A549 (cell line): ENCODE measurements at regions not wholly inside any gene's neighbourhood (a gene's known extent, or its start where the extent isn't known, plus 50 kb on each side); places are given as distances from the start of the nearest gene placed in this dataset.

Source experiments
- ATAC-seq, 2 experiments: fragments of 200-7000 bp in 1 of 2; fragments of >200 bp in 1 of 2; cut with Nextera tagmentation in 1 of 2; cut with Tn5 transposase in 1 of 2; 3 replicates each; pipeline versions ENCODE4 v1.8.0 to v1.9.1; 2018 to 2020; ENCODE audit warnings: mild to moderate bottlenecking in 1 of 2, moderate library complexity in 1 of 2
- CTCF ChIA-PET: fragments of 300-600 bp; sonication (Branson Sonifier 250); formaldehyde crosslinking; extraction: SDS; loops from one replicate; lab custom pipeline; 2021; ENCODE audit warnings: antibody characterized with exemption, inconsistent platforms; lab: Yijun Ruan, JAX
- POLR2A ChIA-PET: fragments of 350-600 bp; formaldehyde crosslinking; extraction: SDS; loops from one replicate; lab custom pipeline; 2021; ENCODE audit warnings: antibody characterized with exemption, inconsistent platforms; lab: Yijun Ruan, JAX
- DNase-seq, 2 experiments: peaks; one replicate each; pipeline versions ENCODE4 v3.0.0 to v3.0.0-alpha.2; 2011 to 2016; ENCODE audit warnings: low read depth in 1 of 2, low spot score in 1 of 2
- FAIRE-seq: peaks from 2 replicates; lab custom pipeline; 2011; peaks lifted over from hg19 to GRCh38; lab: Jason Lieb, UNC
- H3K27ac ChIP-seq, 2 experiments: fragments of >200 bp; sonication (Bioruptor Twin); formaldehyde crosslinking; 3 replicates each; pipeline ENCODE4 v1.5.1; 2016 to 2017
- H3K4me1 ChIP-seq: fragments of >200 bp; sonication (Bioruptor Twin); formaldehyde crosslinking; 3 replicates; pipeline ENCODE4 v1.6.1; 2016
- H3K4me2 ChIP-seq: fragments of >200 bp; sonication (Bioruptor Twin); formaldehyde crosslinking; 3 replicates; pipeline ENCODE4 v1.6.1; 2016
- H3K4me3 ChIP-seq: fragments of >200 bp; sonication (Bioruptor Twin); formaldehyde crosslinking; 3 replicates; pipeline ENCODE4 v1.5.1; 2016
- H3K9me3 ChIP-seq: fragments of >200 bp; sonication (Bioruptor Twin); formaldehyde crosslinking; 3 replicates; pipeline ENCODE4 v1.6.1; 2016
- ATOH8 ChIP-seq: fragments of 250-450 bp; sonication (Bioruptor Pico); IDR thresholded peaks from 2 replicates; pipeline ENCODE4 v1.5.0; 2020; ENCODE audit warnings: low read depth, mild to moderate bottlenecking, moderate library complexity
- BCL3 ChIP-seq: fragments of >200 bp; sonication (Bioruptor Twin); formaldehyde crosslinking; IDR thresholded peaks from 3 replicates; pipeline ENCODE4 v1.6.1; 2016
- CBX2 ChIP-seq: fragments of 200-600 bp; sonication (generic); IDR thresholded peaks from 2 replicates; pipeline ENCODE4 v1.6.1; 2016; ENCODE audit warnings: low read depth, mild to moderate bottlenecking, borderline replicate concordance
- CBX8 ChIP-seq: fragments of 200-600 bp; sonication (generic); IDR thresholded peaks from 2 replicates; pipeline ENCODE4 v1.6.1; 2016
- CHD4 ChIP-seq: fragments of 200-600 bp; sonication (generic); IDR thresholded peaks from 2 replicates; pipeline ENCODE4 v1.6.1; 2016; ENCODE audit warnings: antibody characterized with exemption, mild to moderate bottlenecking, borderline replicate concordance
- CTCF ChIP-seq: fragments of >200 bp; sonication (Bioruptor Twin); formaldehyde crosslinking; IDR thresholded peaks from 3 replicates; pipeline ENCODE4 v1.5.1; 2016
- EP300 ChIP-seq, 2 experiments: fragments of >200 bp; sonication (Bioruptor Twin); formaldehyde crosslinking; IDR thresholded peaks; 2 replicates in 1 of 2; 3 replicates in 1 of 2; pipeline ENCODE4 v1.6.1; 2016 to 2017
- ESRRA ChIP-seq: fragments of 150-350 bp; IDR thresholded peaks from 2 replicates; pipeline ENCODE4 v1.6.1; 2014; ENCODE audit warnings: mild to moderate bottlenecking, low read length, borderline replicate concordance
- HES2 ChIP-seq: fragments of >200 bp; sonication (Bioruptor Twin); formaldehyde crosslinking; IDR thresholded peaks from 2 replicates; pipeline ENCODE4 v1.6.1; 2016
- JUN ChIP-seq, 2 experiments: fragments of >200 bp; sonication (Bioruptor Twin); formaldehyde crosslinking; IDR thresholded peaks; 2 replicates in 1 of 2; 3 replicates in 1 of 2; pipeline ENCODE4 v1.6.1; 2016 to 2017
- NFE2L2 ChIP-seq: fragments of 150-350 bp; conservative IDR thresholded peaks from 2 replicates; pipeline ENCODE4 v1.6.1; 2014; ENCODE audit warnings: low read length
- RAD21 ChIP-seq, 2 experiments: fragments of >200 bp in 1 of 2; sonication (Bioruptor Twin) in 1 of 2; formaldehyde crosslinking in 1 of 2; IDR thresholded peaks in 1 of 2; conservative IDR thresholded peaks in 1 of 2; 2 replicates in 1 of 2; 3 replicates in 1 of 2; pipeline ENCODE4 v1.6.1; 2012 to 2018; ENCODE audit warnings: inconsistent platforms in 1 of 2
- RARB ChIP-seq: fragments of 250-450 bp; sonication (Bioruptor Pico); IDR thresholded peaks from 2 replicates; pipeline ENCODE4 v1.8.0; 2021; ENCODE audit warnings: mild to moderate bottlenecking, moderate library complexity
- RFX5 ChIP-seq: fragments of 450-650 bp; IDR thresholded peaks from 2 replicates; pipeline ENCODE4 v1.7.1; 2014; ENCODE audit warnings: antibody characterized with exemption, mild to moderate bottlenecking, moderate library complexity
- RNF2 ChIP-seq: fragments of 200-600 bp; sonication (generic); IDR thresholded peaks from 2 replicates; pipeline ENCODE4 v1.6.1; 2016; ENCODE audit warnings: low read depth, mild to moderate bottlenecking, antibody characterized with exemption, moderate library complexity, borderline replicate concordance
- SREBF2 ChIP-seq: fragments of 450-650 bp; IDR thresholded peaks from 2 replicates; pipeline ENCODE4 v1.6.1; 2014; ENCODE audit warnings: mild to moderate bottlenecking, moderate library complexity
- TFCP2L1 ChIP-seq: fragments of 250-450 bp; sonication (Bioruptor Pico); IDR thresholded peaks from 2 replicates; pipeline ENCODE4 v1.5.0; 2021; ENCODE audit warnings: mild to moderate bottlenecking
- ZC3H11A ChIP-seq: fragments of 450-650 bp; IDR thresholded peaks from 2 replicates; pipeline ENCODE4 v1.6.1; 2014; ENCODE audit warnings: antibody characterized with exemption, mild to moderate bottlenecking
- WGBS: methylation state at CpG from one replicate; pipeline ENCODE4 v1.1.6; 2017; ENCODE audit errors: missing lambda C conversion rate; 5-methylcytosine and 5-hydroxymethylcytosine counted together
- TF ChIP-seq, protein P1 (sequence below): IDR thresholded peaks from 2 replicates; pipeline ENCODE4 v1.6.1; 2012

DNA sequence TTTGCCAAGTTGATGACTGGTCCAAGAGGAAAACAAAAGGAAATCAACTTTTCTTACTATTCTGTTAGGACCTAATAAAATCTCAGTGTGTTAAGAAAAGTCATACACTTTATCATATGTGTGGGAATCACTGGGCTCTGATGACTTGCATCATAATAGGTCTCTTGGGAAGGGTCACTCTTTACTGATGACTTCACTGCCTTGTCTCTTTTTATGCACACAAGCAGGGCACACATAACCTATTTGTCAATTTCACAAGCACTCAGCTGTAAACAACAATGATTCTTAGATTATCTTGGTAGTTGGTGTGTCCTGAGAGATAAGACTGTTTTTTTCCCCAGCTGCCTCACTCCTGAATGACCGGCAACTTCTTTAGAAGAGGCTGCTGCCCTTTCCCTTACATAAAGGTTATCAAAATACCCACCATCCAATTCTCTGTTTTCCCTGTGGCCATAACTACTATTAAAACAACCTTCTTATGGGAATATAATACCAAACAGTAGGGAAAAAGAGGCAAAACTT lies 50.9 kb upstream of the INSM2 start:
- CTCF ChIA-PET = no interaction called here

More for the DNA sequence above, 50.9 kb upstream of the INSM2 start:
- TF ChIP-seq RARB (CRISPR knock-in tag) (no peak), CBX2 (no peak), ATOH8 (CRISPR knock-in tag) (no peak), CTCF (no peak), JUN (IDR thresholded peaks at IDR 0.05) (no peak), RFX5 (no peak), CHD4 (no peak), ZC3H11A (no peak), HES2 (no peak), TFCP2L1 (CRISPR knock-in tag) (no peak), NFE2L2 (no peak), RAD21 (conservative IDR thresholded peaks at IDR 0.05 in 1 of 2, IDR thresholded peaks at IDR 0.05 in 1 of 2) (no peak), ESRRA (no peak), SREBF2 (no peak), EP300 (IDR thresholded peaks at IDR 0.05) (no peak), BCL3 (no peak), RNF2 (no peak), CBX8 (no peak)
- TF ChIP-seq, protein P1, sequence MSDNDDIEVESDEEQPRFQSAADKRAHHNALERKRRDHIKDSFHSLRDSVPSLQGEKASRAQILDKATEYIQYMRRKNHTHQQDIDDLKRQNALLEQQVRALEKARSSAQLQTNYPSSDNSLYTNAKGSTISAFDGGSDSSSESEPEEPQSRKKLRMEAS = no peak
- no peak overlapping the region for H3K4me2 ChIP-seq
- no peak for FAIRE-seq
- H3K27ac ChIP-seq = no peak overlapping the region
- ATAC-seq = no peak
- DNase-seq = no peak
- no peaks in the 10 kb centered on the region for H3K9me3 ChIP-seq
- WGBS = 83% methylated on average over 1 of the region's 1 CpG
- no peaks in the 10 kb centered on the region for H3K4me1 ChIP-seq
- POLR2A ChIA-PET = no interaction called here
- H3K4me3 ChIP-seq = no peak overlapping the region
